ENCODE measurements at regions not wholly inside any gene's neighbourhood (a gene's known extent, or its start where the extent isn't known, plus 50 kb on each side); places are given as distances from the start of the nearest gene placed in this dataset.

DNA sequence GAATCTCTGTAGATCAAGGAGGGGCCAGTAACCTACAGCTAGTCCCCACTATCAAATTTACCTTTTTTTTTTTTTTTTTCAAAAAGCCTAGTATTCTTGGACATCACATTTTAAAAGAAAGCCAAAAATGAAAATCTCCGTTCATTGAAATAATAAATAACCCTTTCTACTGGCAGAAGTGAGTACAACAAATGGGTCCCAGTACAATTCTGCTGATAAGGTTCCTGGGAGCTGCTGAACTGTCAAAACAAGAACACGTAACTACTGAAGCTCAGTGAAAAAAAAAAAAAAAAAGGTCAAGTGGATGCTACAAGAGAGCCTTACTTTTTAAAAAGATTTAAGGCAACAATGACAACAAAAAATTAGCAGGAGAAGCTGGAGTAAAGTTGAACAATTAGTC lies 464.9 kb downstream of the EPM2A start:
- H3K9me3 ChIP-seq = no peaks in the 10 kb centered on the region
- no peak for TF ChIP-seq POLR2A (IDR thresholded peaks at IDR 0.05)
- TF ChIP-seq, protein P1, sequence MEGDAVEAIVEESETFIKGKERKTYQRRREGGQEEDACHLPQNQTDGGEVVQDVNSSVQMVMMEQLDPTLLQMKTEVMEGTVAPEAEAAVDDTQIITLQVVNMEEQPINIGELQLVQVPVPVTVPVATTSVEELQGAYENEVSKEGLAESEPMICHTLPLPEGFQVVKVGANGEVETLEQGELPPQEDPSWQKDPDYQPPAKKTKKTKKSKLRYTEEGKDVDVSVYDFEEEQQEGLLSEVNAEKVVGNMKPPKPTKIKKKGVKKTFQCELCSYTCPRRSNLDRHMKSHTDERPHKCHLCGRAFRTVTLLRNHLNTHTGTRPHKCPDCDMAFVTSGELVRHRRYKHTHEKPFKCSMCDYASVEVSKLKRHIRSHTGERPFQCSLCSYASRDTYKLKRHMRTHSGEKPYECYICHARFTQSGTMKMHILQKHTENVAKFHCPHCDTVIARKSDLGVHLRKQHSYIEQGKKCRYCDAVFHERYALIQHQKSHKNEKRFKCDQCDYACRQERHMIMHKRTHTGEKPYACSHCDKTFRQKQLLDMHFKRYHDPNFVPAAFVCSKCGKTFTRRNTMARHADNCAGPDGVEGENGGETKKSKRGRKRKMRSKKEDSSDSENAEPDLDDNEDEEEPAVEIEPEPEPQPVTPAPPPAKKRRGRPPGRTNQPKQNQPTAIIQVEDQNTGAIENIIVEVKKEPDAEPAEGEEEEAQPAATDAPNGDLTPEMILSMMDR (IDR thresholded peaks at IDR 0.05) = no peak
- H3K27ac ChIP-seq = no peak overlapping the region
- H3K4me1 ChIP-seq = no peaks in the 10 kb centered on the region
- H3K27me3 ChIP-seq = no peaks in the 10 kb centered on the region
- H3K36me3 ChIP-seq = no peaks in the 10 kb centered on the region
- H3K4me3 ChIP-seq = no peak overlapping the region
- DNase-seq = no peak

- no peak overlapping the region for H3K27ac ChIP-seq
- no peaks in the 10 kb centered on the region for H3K9me3 ChIP-seq
- no peak for DNase-seq
- H3K4me3 ChIP-seq = no peak overlapping the region
- no peak for TF ChIP-seq POLR2A (IDR thresholded peaks at IDR 0.05)
- TF ChIP-seq, protein P1 (IDR thresholded peaks at IDR 0.05) = no peak
- no peaks in the 10 kb centered on the region for H3K27me3 ChIP-seq
- no peaks in the 10 kb centered on the region for H3K36me3 ChIP-seq
- no peaks in the 10 kb centered on the region for H3K4me1 ChIP-seq
Observed at GRCh38 chr6:145271040-145271439, 464.3 kb downstream of the EPM2A start.

DNA sequence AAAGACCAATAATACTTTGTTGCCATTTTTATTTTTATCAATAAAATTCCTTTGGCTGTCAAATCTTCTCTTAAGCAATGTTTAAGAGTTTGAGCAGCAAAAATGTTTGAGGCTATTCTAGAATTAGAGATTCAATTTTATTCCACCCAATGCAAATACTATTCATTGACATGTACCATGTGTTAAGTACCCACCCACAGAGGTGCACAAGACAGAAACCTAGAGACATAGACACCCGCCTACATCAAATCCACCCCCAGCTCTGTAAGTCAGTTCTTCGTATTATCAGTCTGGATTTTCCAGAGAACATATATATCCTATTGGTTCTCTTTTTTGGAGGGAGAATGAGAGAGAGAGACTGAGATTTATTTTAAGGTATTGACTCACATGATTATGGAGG lies 463.7 kb downstream of the EPM2A start:
- Histone ChIP-seq H3K4me3 (no peak overlapping the region), H3K27ac (no peak overlapping the region), H3K4me1 (no peaks in the 10 kb centered on the region), H3K36me3 (no peaks in the 10 kb centered on the region), H3K9me3 (no peaks in the 10 kb centered on the region), H3K27me3 (no peaks in the 10 kb centered on the region)
- TF ChIP-seq, protein P1 (IDR thresholded peaks at IDR 0.05) = no peak
- DNase-seq = no peak

DNA sequence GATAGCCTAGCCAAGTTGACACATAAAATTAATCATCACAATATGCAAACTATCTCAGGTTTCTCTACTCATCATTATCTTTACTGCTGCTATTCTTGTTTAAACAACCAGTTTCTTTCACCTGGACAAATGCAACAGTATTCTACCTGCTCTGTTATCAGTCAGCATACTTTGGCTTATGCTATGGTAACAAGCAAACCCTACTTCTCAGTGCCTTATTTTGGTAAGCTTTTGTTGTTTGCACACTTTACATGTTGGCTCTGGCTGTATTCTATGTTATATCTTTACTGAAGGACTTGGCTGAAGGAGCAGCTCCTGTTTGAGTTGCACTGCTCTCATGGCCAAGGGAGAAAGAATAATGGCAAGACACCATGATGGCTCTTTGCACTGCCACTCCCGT lies 463.1 kb downstream of the EPM2A start:
- Histone ChIP-seq H3K27ac (no peak overlapping the region), H3K27me3 (no peaks in the 10 kb centered on the region), H3K4me1 (no peaks in the 10 kb centered on the region), H3K36me3 (no peaks in the 10 kb centered on the region), H3K4me3 (no peak overlapping the region), H3K9me3 (no peaks in the 10 kb centered on the region)
- TF ChIP-seq, protein P1 (IDR thresholded peaks at IDR 0.05) = no peak
- TF ChIP-seq POLR2A (IDR thresholded peaks at IDR 0.05) = no peak
- no peak for DNase-seq

DNA sequence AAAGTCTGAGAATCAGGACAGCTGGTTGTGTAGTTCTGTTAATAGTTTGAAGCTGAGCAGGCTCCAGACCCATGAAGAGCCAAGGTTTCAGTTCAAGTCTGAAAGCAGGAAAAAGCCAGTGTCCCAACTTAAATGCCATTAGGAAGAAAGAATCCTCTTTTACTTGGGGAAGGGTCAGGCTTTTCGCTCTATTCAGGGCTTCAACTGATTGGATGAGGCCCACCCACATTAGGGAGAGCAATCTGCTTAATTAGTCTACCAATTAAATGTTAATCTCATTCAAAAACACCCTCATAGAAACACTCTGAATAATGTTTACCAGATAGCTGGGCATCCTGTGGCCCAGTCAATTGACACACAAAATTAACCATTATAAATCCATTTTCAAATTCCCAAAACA lies 462.2 kb downstream of the EPM2A start:
- Histone ChIP-seq H3K27me3 (no peaks in the 10 kb centered on the region), H3K4me1 (no peaks in the 10 kb centered on the region), H3K27ac (no peak overlapping the region), H3K9me3 (no peaks in the 10 kb centered on the region), H3K36me3 (no peaks in the 10 kb centered on the region), H3K4me3 (no peak overlapping the region)
- DNase-seq = no peak
- TF ChIP-seq, protein P1 (IDR thresholded peaks at IDR 0.05) = no peak
- no peak for TF ChIP-seq POLR2A (IDR thresholded peaks at IDR 0.05)

DNA sequence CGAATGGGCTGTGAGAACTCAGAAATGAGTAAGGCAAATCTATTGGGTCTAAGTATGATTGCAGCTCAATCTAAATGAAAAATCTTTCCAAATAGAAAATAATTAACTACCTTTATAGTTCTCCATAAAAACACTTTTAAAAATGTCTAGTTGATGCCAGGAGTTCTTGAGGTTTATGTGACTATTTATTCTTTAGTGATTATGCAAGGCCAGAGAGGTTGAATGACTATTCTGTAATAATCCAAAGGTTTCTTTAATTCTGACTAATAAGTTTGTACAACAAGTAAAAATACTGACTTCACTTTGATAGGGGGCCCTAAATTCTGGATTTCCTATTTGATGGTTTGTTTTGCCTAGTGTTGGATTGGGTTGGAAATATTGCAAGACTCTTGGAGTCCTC lies 461.2 kb downstream of the EPM2A start:
- Histone ChIP-seq H3K4me1 (no peaks in the 10 kb centered on the region), H3K27ac (no peak overlapping the region), H3K4me3 (no peak overlapping the region), H3K27me3 (no peaks in the 10 kb centered on the region), H3K36me3 (no peaks in the 10 kb centered on the region), H3K9me3 (no peaks in the 10 kb centered on the region)
- TF ChIP-seq, protein P1 (IDR thresholded peaks at IDR 0.05) = no peak
- no peak for TF ChIP-seq POLR2A (IDR thresholded peaks at IDR 0.05)
- DNase-seq = no peak

All from Peyer's patch (tissue), 4 donors.